ENCODE measurements at regions not wholly inside any gene's neighbourhood (a gene's known extent, or its start where the extent isn't known, plus 50 kb on each side); places are given as distances from the start of the nearest gene placed in this dataset.

- Mint-ChIP-seq H3K36me3 (no peaks in the 10 kb centered on the region), H3K9me3 (peaks cover 0 to 2% (median 0%) of the 10 kb centered on the region in 7 donors), H3K27me3 (peaks cover 4% of the 10 kb centered on the region), H3K4me1 (no peaks in the 10 kb centered on the region), H3K4me3 (no peak overlapping the region), H3K27ac (peak overlapping the region in 1 of 3 donors; percentile 79)
- H3K36me3 ChIP-seq (ENCODE audit: control insufficient read depth, insufficient read depth, low read length) = no peaks in the 10 kb centered on the region
- no peak overlapping the region for H3K4me3 ChIP-seq (ENCODE audit: low read depth, low read length)
- no peaks in the 10 kb centered on the region for H3K27me3 ChIP-seq (ENCODE audit: control insufficient read depth, insufficient read depth, low read length)
- H3K9me3 ChIP-seq (ENCODE audit: control insufficient read depth in 2 of 2, low read length in 2 of 2) = no peaks in the 10 kb centered on the region
- H3K4me1 ChIP-seq (ENCODE audit: control insufficient read depth, insufficient read depth, low read length, poor library complexity, severe bottlenecking) = no peaks in the 10 kb centered on the region
- H3K27ac ChIP-seq (ENCODE audit: insufficient read depth, low read length, poor library complexity, severe bottlenecking) = no peak overlapping the region
- DNase-seq (no peak), ATAC-seq (ENCODE audit: low read depth in 2 of 2) (no peak)
Measured at GRCh38 chr18:26642440-26643348, 94.3 kb upstream of the KCTD1 start.

- Histone ChIP-seq H3K36me3 (ENCODE audit: control insufficient read depth, insufficient read depth, low read length) (no peaks in the 10 kb centered on the region), H3K27me3 (ENCODE audit: control insufficient read depth, insufficient read depth, low read length) (no peaks in the 10 kb centered on the region), H3K9me3 (ENCODE audit: control insufficient read depth in 2 of 2, low read length in 2 of 2) (no peaks in the 10 kb centered on the region), H3K4me1 (ENCODE audit: control insufficient read depth, insufficient read depth, low read length, poor library complexity, severe bottlenecking) (no peaks in the 10 kb centered on the region), H3K4me3 (ENCODE audit: low read depth, low read length) (no peak overlapping the region), H3K27ac (ENCODE audit: insufficient read depth, low read length, poor library complexity, severe bottlenecking) (no peak overlapping the region)
- Mint-ChIP-seq H3K4me3 (no peak overlapping the region), H3K9me3 (peaks cover 0 to 2% (median 0%) of the 10 kb centered on the region in 7 donors), H3K4me1 (no peaks in the 10 kb centered on the region), H3K27me3 (peaks cover 4% of the 10 kb centered on the region), H3K36me3 (no peaks in the 10 kb centered on the region), H3K27ac (no peak overlapping the region)
- no peak for DNase-seq
- no peak for ATAC-seq (ENCODE audit: low read depth in 2 of 2)
Measured at GRCh38 chr18:26640541-26640940, 92.2 kb upstream of the KCTD1 start.

GRCh38 chr18:26639149-26639548 lies 90.8 kb upstream of the KCTD1 start:
- DNase-seq (no peak), ATAC-seq (ENCODE audit: low read depth in 2 of 2) (no peak)
- no peak overlapping the region for H3K27ac ChIP-seq (ENCODE audit: insufficient read depth, low read length, poor library complexity, severe bottlenecking)
- Mint-ChIP-seq H3K4me1 (no peaks in the 10 kb centered on the region), H3K27me3 (no peaks in the 10 kb centered on the region), H3K27ac (no peak overlapping the region), H3K36me3 (no peaks in the 10 kb centered on the region), H3K4me3 (no peak overlapping the region), H3K9me3 (peaks cover 0 to 2% (median 0%) of the 10 kb centered on the region in 7 donors)
- no peak overlapping the region for H3K4me3 ChIP-seq (ENCODE audit: low read depth, low read length)
- no peaks in the 10 kb centered on the region for H3K36me3 ChIP-seq (ENCODE audit: control insufficient read depth, insufficient read depth, low read length)
- H3K9me3 ChIP-seq (ENCODE audit: control insufficient read depth in 2 of 2, low read length in 2 of 2) = no peaks in the 10 kb centered on the region
- no peaks in the 10 kb centered on the region for H3K4me1 ChIP-seq (ENCODE audit: control insufficient read depth, insufficient read depth, low read length, poor library complexity, severe bottlenecking)
- H3K27me3 ChIP-seq (ENCODE audit: control insufficient read depth, insufficient read depth, low read length) = no peaks in the 10 kb centered on the region

- H3K9me3 ChIP-seq (ENCODE audit: control insufficient read depth in 2 of 2, low read length in 2 of 2) = no peaks in the 10 kb centered on the region
- H3K36me3 ChIP-seq (ENCODE audit: control insufficient read depth, insufficient read depth, low read length) = no peaks in the 10 kb centered on the region
- no peak overlapping the region for H3K4me3 Mint-ChIP-seq
- no peak overlapping the region for H3K27ac Mint-ChIP-seq
- DNase-seq (no peak), ATAC-seq (ENCODE audit: low read depth in 2 of 2) (no peak)
- no peak overlapping the region for H3K4me3 ChIP-seq (ENCODE audit: low read depth, low read length)
- H3K9me3 Mint-ChIP-seq = no peaks in the 10 kb centered on the region
- H3K4me1 Mint-ChIP-seq = no peaks in the 10 kb centered on the region
- no peaks in the 10 kb centered on the region for H3K27me3 Mint-ChIP-seq
- no peaks in the 10 kb centered on the region for H3K27me3 ChIP-seq (ENCODE audit: control insufficient read depth, insufficient read depth, low read length)
- H3K36me3 Mint-ChIP-seq = no peaks in the 10 kb centered on the region
- no peaks in the 10 kb centered on the region for H3K4me1 ChIP-seq (ENCODE audit: control insufficient read depth, insufficient read depth, low read length, poor library complexity, severe bottlenecking)
- H3K27ac ChIP-seq (ENCODE audit: insufficient read depth, low read length, poor library complexity, severe bottlenecking) = no peak overlapping the region
Measured at GRCh38 chr18:26637983-26638382, 89.6 kb upstream of the KCTD1 start.

- H3K27ac ChIP-seq (ENCODE audit: insufficient read depth, low read length, poor library complexity, severe bottlenecking) = no peak overlapping the region
- H3K27me3 ChIP-seq (ENCODE audit: control insufficient read depth, insufficient read depth, low read length) = no peaks in the 10 kb centered on the region
- DNase-seq (no peak), ATAC-seq (ENCODE audit: low read depth in 2 of 2) (no peak)
- H3K4me3 ChIP-seq (ENCODE audit: low read depth, low read length) = no peak overlapping the region
- H3K9me3 ChIP-seq (ENCODE audit: control insufficient read depth in 2 of 2, low read length in 2 of 2) = no peaks in the 10 kb centered on the region
- H3K36me3 Mint-ChIP-seq = no peaks in the 10 kb centered on the region
- no peaks in the 10 kb centered on the region for H3K4me1 ChIP-seq (ENCODE audit: control insufficient read depth, insufficient read depth, low read length, poor library complexity, severe bottlenecking)
- H3K9me3 Mint-ChIP-seq = no peaks in the 10 kb centered on the region
- H3K4me3 Mint-ChIP-seq = no peak overlapping the region
- H3K27ac Mint-ChIP-seq = no peak overlapping the region
- no peaks in the 10 kb centered on the region for H3K36me3 ChIP-seq (ENCODE audit: control insufficient read depth, insufficient read depth, low read length)
- H3K4me1 Mint-ChIP-seq = no peaks in the 10 kb centered on the region
- no peaks in the 10 kb centered on the region for H3K27me3 Mint-ChIP-seq
Measured at GRCh38 chr18:26637324-26637723, 89.0 kb upstream of the KCTD1 start.

GRCh38 chr18:26635466-26635865 lies 87.1 kb upstream of the KCTD1 start:
- no peak overlapping the region for H3K4me3 ChIP-seq (ENCODE audit: low read depth, low read length)
- DNase-seq = no peak
- H3K27ac ChIP-seq (ENCODE audit: insufficient read depth, low read length, poor library complexity, severe bottlenecking) = no peak overlapping the region
- Mint-ChIP-seq H3K27me3 (no peaks in the 10 kb centered on the region), H3K36me3 (no peaks in the 10 kb centered on the region), H3K27ac (no peak overlapping the region), H3K4me1 (no peaks in the 10 kb centered on the region), H3K9me3 (peaks cover 0 to 2% (median 0%) of the 10 kb centered on the region in 7 donors), H3K4me3 (no peak overlapping the region)
- H3K9me3 ChIP-seq (ENCODE audit: control insufficient read depth in 2 of 2, low read length in 2 of 2) = no peaks in the 10 kb centered on the region
- no peaks in the 10 kb centered on the region for H3K27me3 ChIP-seq (ENCODE audit: control insufficient read depth, insufficient read depth, low read length)
- no peak for ATAC-seq (ENCODE audit: low read depth in 2 of 2)
- no peaks in the 10 kb centered on the region for H3K36me3 ChIP-seq (ENCODE audit: control insufficient read depth, insufficient read depth, low read length)
- no peaks in the 10 kb centered on the region for H3K4me1 ChIP-seq (ENCODE audit: control insufficient read depth, insufficient read depth, low read length, poor library complexity, severe bottlenecking)

GRCh38 chr18:26634631-26635030 lies 86.3 kb upstream of the KCTD1 start:
- DNase-seq (no peak), ATAC-seq (ENCODE audit: low read depth in 2 of 2) (no peak)
- Histone ChIP-seq H3K9me3 (ENCODE audit: control insufficient read depth in 2 of 2, low read length in 2 of 2) (no peaks in the 10 kb centered on the region), H3K4me1 (ENCODE audit: control insufficient read depth, insufficient read depth, low read length, poor library complexity, severe bottlenecking) (no peaks in the 10 kb centered on the region), H3K27me3 (ENCODE audit: control insufficient read depth, insufficient read depth, low read length) (no peaks in the 10 kb centered on the region), H3K27ac (ENCODE audit: insufficient read depth, low read length, poor library complexity, severe bottlenecking) (no peak overlapping the region), H3K36me3 (ENCODE audit: control insufficient read depth, insufficient read depth, low read length) (no peaks in the 10 kb centered on the region), H3K4me3 (ENCODE audit: low read depth, low read length) (no peak overlapping the region)
- Mint-ChIP-seq H3K4me3 (no peak overlapping the region), H3K9me3 (peaks cover 0 to 2% (median 0%) of the 10 kb centered on the region in 7 donors), H3K36me3 (no peaks in the 10 kb centered on the region), H3K27ac (no peak overlapping the region), H3K27me3 (no peaks in the 10 kb centered on the region), H3K4me1 (no peaks in the 10 kb centered on the region)

- no peak overlapping the region for H3K4me3 Mint-ChIP-seq
- no peaks in the 10 kb centered on the region for H3K4me1 ChIP-seq (ENCODE audit: control insufficient read depth, insufficient read depth, low read length, poor library complexity, severe bottlenecking)
- no peaks in the 10 kb centered on the region for H3K4me1 Mint-ChIP-seq
- H3K27me3 ChIP-seq (ENCODE audit: control insufficient read depth, insufficient read depth, low read length) = no peaks in the 10 kb centered on the region
- H3K4me3 ChIP-seq (ENCODE audit: low read depth, low read length) = no peak overlapping the region
- no peak overlapping the region for H3K27ac Mint-ChIP-seq
- H3K9me3 ChIP-seq (ENCODE audit: control insufficient read depth in 2 of 2, low read length in 2 of 2) = no peaks in the 10 kb centered on the region
- H3K36me3 Mint-ChIP-seq = no peaks in the 10 kb centered on the region
- peaks cover 0 to 6% (median 0%) of the 10 kb centered on the region in 7 donors for H3K9me3 Mint-ChIP-seq
- no peak overlapping the region for H3K27ac ChIP-seq (ENCODE audit: insufficient read depth, low read length, poor library complexity, severe bottlenecking)
- H3K27me3 Mint-ChIP-seq = no peaks in the 10 kb centered on the region
- ATAC-seq (ENCODE audit: low read depth in 2 of 2) = no peak
- DNase-seq = no peak
- H3K36me3 ChIP-seq (ENCODE audit: control insufficient read depth, insufficient read depth, low read length) = no peaks in the 10 kb centered on the region
Measured at GRCh38 chr18:26631135-26631534, 82.8 kb upstream of the KCTD1 start.
